Omental fat pad (tissue), 3 donors: ENCODE measurements at regions not wholly inside any gene's neighbourhood (a gene's known extent, or its start where the extent isn't known, plus 50 kb on each side); places are given as distances from the start of the nearest gene placed in this dataset.

Source experiments
- ATAC-seq: fragments of 150-250 bp; one replicate; pipeline ENCODE4 v1.9.1; 2016; ENCODE audit warnings: mild to moderate bottlenecking, moderate library complexity; ENCODE audit not compliant: low FRiP score
- DNase-seq: peaks from one replicate; pipeline ENCODE4 v3.0.0-alpha.2; 2019; ENCODE audit warnings: low spot score
- TF ChIP-seq, protein P1 (sequence below), 3 donors: fragments of 450-650 bp; IDR thresholded peaks; one replicate each; pipeline ENCODE4 v1.5.1; 2016 to 2017; ENCODE audit warnings: antibody characterized with exemption in 3 of 3, mild to moderate bottlenecking in 3 of 3, moderate library complexity in 2 of 3

DNA sequence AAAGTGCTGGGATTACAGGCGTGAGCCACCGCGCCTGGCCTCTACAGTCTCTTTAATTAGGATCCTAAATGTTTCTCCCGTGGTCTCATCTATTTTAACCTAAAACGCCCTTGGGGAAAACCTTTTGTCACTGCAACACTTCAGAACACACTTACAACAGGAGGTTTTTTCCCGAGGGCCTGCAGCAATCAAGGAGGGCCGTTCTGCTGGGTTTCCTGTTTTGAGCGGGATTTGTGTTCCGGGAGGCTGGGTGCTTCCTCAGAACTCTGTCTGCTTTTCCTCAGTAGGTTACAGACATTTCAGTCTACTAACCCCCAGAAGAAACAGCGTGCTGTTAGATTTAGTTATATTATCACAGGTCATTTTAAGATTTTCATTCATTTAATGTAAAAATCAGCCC lies 65.4 kb upstream of the IRX4 start:
- no peak for ATAC-seq
- TF ChIP-seq, protein P1, sequence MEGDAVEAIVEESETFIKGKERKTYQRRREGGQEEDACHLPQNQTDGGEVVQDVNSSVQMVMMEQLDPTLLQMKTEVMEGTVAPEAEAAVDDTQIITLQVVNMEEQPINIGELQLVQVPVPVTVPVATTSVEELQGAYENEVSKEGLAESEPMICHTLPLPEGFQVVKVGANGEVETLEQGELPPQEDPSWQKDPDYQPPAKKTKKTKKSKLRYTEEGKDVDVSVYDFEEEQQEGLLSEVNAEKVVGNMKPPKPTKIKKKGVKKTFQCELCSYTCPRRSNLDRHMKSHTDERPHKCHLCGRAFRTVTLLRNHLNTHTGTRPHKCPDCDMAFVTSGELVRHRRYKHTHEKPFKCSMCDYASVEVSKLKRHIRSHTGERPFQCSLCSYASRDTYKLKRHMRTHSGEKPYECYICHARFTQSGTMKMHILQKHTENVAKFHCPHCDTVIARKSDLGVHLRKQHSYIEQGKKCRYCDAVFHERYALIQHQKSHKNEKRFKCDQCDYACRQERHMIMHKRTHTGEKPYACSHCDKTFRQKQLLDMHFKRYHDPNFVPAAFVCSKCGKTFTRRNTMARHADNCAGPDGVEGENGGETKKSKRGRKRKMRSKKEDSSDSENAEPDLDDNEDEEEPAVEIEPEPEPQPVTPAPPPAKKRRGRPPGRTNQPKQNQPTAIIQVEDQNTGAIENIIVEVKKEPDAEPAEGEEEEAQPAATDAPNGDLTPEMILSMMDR (IDR thresholded peaks at IDR 0.05): no peak
- DNase-seq: no peak

DNA sequence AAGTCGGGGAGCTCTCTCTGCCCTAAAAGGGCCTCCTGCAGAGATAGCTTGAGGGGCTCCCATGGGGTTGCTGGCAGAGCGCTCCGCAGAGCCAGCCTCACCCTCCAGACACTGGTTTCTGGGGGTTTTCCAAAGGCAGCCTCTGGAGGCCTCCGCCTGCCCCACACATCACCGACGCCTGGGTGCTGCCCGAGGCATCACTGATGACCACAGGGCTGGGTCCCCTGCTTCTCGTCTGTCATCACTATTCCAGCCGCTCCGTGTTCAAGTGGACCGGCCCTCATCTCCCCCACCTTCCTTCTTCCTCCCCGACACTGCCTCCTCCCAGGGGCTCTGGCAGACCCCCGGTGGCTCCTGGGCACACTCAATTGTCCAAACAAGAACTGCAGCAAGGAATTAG lies 64.1 kb upstream of the IRX4 start:
- DNase-seq (no peak), ATAC-seq (no peak)
- TF ChIP-seq, protein P1 (IDR thresholded peaks at IDR 0.05): no peak

DNA sequence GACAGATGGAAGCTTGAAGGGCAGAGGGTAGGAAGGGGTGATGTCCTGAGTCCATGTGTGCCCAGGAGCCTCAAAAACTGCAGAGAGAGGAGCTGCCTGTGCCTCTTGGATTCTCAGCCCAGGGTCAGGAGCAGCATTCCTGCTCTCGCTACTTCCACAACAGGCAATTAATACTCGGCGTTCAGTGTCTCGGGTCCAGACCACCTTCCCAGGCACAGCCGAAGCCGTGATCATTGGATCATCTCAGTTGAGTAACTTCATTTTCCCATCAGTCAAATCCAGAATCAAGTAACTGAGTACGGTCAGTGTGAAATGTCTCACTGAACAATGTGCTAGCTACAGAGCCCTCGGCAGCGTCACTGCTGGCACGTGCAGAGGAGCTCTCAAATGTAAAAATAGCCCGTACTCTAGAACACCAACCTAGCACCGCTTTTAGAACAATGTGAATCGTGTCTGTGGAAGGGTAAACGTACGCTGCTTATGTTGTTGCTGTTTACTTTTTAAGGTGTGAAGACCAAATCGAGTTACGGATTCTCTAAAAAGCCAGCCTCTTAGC lies 63.5 kb upstream of the IRX4 start:
- ATAC-seq: no peak
- TF ChIP-seq, protein P1 (IDR thresholded peaks at IDR 0.05): no peak
- no peak for DNase-seq

DNA sequence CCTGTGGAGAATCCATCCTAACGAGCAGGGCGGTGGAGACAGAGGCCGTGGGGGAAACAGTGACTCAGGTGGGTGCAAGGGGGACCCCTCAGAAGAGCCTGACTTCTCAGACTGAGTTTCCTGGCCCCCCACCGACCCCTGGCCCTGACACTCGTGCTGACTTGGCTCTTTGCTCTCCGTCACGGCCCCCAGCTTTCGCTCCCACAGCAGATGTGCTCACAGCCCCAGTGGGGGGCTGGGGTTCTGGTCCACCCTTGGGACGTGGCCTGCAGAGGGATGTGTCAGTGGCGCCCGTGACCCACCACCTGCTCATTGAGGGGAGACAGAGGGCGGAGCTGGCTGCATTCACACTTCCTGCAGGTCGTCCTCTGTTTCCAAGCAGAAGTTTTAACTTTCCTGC lies 62.9 kb upstream of the IRX4 start:
- no peak for ATAC-seq
- TF ChIP-seq, protein P1 (IDR thresholded peaks at IDR 0.05): no peak
- no peak for DNase-seq

DNA sequence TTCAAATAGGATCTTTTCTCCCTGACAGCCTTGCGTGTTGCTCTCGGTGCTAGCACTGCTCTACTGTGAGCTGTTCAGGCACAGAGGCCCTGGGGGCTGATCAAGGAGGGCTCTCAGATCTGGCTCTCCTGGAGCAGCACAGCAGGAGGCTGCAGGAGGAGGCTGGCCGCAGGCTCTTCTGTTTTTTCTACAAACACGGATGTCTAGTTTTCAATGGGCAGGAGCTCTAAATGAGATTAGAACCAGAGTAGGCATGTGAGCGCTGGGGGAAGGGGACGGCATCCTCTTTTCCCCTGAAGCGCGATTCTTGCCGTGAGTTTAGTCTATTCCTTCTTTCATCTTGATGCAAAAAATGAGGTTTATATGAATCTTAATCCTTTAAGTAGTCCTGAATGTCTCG lies 61.7 kb upstream of the IRX4 start:
- TF ChIP-seq, protein P1 (IDR thresholded peaks at IDR 0.05): no peak
- no peak for ATAC-seq
- no peak for DNase-seq

DNA sequence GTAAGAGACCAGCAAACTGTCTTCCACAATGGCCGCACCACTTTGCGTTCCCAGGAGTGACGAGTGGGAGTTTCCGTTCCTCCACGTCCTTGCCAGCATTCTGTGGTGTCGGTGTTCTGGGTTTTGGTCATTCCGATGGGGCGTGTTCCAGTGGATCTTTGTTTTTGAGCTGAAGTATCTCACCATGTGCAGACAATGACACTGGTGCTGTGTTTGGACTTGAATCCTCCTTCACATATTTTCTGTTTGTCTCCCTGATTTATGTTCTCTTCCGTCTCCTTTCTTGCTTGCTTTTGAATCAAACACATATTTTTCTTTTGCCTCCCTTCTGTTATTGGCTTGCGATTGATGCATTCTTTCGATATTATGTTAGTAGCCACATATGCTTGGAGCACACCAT lies 60.8 kb upstream of the IRX4 start:
- TF ChIP-seq, protein P1 (IDR thresholded peaks at IDR 0.05): no peak
- no peak for ATAC-seq

DNA sequence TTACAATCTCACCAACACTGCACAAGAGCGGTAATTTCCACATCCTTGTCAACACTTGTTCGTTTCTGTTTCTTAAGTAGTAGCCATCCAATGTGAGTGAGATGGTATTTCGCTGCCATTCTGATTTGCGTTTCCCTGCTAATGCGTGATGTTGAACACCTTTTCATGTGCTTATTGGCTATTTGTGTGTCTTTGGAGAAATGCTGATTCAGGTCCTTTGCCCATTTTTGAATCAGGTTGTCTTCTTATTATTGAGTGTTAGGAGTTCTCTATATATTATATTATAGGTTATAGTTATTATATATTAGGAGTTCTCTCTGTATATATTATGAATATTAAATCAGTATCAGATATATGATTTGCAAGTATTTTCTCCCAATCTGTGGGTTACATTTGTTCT lies 59.9 kb upstream of the IRX4 start:
- DNase-seq: no peak
- TF ChIP-seq, protein P1 (IDR thresholded peaks at IDR 0.05): no peak
- no peak for ATAC-seq

More for the DNA sequence above, 60.8 kb upstream of the IRX4 start:
- no peak for DNase-seq
